Cardiac fibroblast (primary cell): ENCODE measurements at regions not wholly inside any gene's neighbourhood (a gene's known extent, or its start where the extent isn't known, plus 50 kb on each side); places are given as distances from the start of the nearest gene placed in this dataset.

Experiments used
- DNase-seq, 2 donors: peaks; one replicate each; pipeline versions ENCODE4 v3.0.0 to v3.0.0-alpha.2; 2010; ENCODE audit warnings: low read depth in 2 of 2
- H3K4me3 ChIP-seq, 2 donors: replicated peaks in 1 of 2; 1 replicate in 1 of 2; 2 replicates in 1 of 2; pipeline ENCODE4 v1.5.1; 2011; ENCODE audit warnings: low read depth in 2 of 2, low read length in 2 of 2, mild to moderate bottlenecking in 2 of 2, moderate library complexity in 1 of 2
- CTCF ChIP-seq: IDR thresholded peaks from one replicate; pipeline ENCODE4 v1.5.1; 2011; ENCODE audit warnings: low read depth, mild to moderate bottlenecking, low read length, inconsistent platforms

GRCh38 chr12:24759155-24759554 is 189.7 kb downstream of the BCAT1 start:
- TF ChIP-seq CTCF: no peak
- DNase-seq: peak; percentile 35 to 63
- H3K4me3 ChIP-seq: no peak overlapping the region

GRCh38 chr12:24756479-24757024 is 192.3 kb downstream of the BCAT1 start:
- no peak for DNase-seq
- H3K4me3 ChIP-seq: no peak overlapping the region
- no peak for TF ChIP-seq CTCF

- peak; percentile 63 to 92 for DNase-seq
- no peak overlapping the region for H3K4me3 ChIP-seq
These were observed 193.9 kb downstream of the BCAT1 start for GRCh38 chr12:24754690-24755638.

GRCh38 chr12:24752763-24753462 is 196.0 kb downstream of the BCAT1 start:
- DNase-seq: no peak
- H3K4me3 ChIP-seq: no peak overlapping the region
- no peak for TF ChIP-seq CTCF

More at GRCh38 chr12:24754690-24755638, 193.9 kb downstream of the BCAT1 start:
- TF ChIP-seq CTCF: no peak

- DNase-seq: peak in 1 of 2 donors; percentile 32
- TF ChIP-seq CTCF: no peak
- no peak overlapping the region for H3K4me3 ChIP-seq
These were observed 197.7 kb downstream of the BCAT1 start for GRCh38 chr12:24751181-24751580.

GRCh38 chr12:24750263-24750662 is 198.6 kb downstream of the BCAT1 start:
- H3K4me3 ChIP-seq: no peak overlapping the region
- no peak for DNase-seq
- TF ChIP-seq CTCF: no peak
